H1 (cell line): ENCODE measurements at regions not wholly inside any gene's neighbourhood (a gene's known extent, or its start where the extent isn't known, plus 50 kb on each side); places are given as distances from the start of the nearest gene placed in this dataset.

ENCODE experiments used
- CTCF ChIA-PET: fragments of 300-600 bp; sonication (Branson Sonifier 250); formaldehyde crosslinking; loops from one replicate; lab custom pipeline; 2021; ENCODE audit not compliant: partially characterized antibody; lab: Charles Lee
- POLR2A ChIA-PET: fragments of 300-600 bp; sonication (Branson Sonifier 250); formaldehyde crosslinking; loops from one replicate; lab custom pipeline; 2021; ENCODE audit warnings: inconsistent platforms; ENCODE audit not compliant: partially characterized antibody; lab: Charles Lee
- DNase-seq, 2 experiments: peaks; one replicate each; pipeline versions ENCODE4 v3.0.0 to v3.0.0-alpha.2; 2010 to 2022; ENCODE audit warnings: low spot score in 2 of 2, low read depth in 1 of 2, mixed read lengths in 1 of 2
- FAIRE-seq: peaks from 2 replicates; lab custom pipeline; 2011; peaks lifted over from hg19 to GRCh38; lab: Jason Lieb, UNC
- H2AFZ ChIP-seq: 2 replicates; pipeline ENCODE4 v1.8.1; 2012; ENCODE audit warnings: low read length, inconsistent platforms
- H2AK5ac ChIP-seq: 2 replicates; pipeline ENCODE4 v1.6.1; 2013; ENCODE audit warnings: low read depth, low read length
- H2BK120ac ChIP-seq: replicated peaks from 2 replicates; pipeline ENCODE3; 2013; ENCODE audit warnings: low read depth, low read length, inconsistent platforms
- H2BK12ac ChIP-seq: 2 replicates; pipeline ENCODE4 v1.6.1; 2013; ENCODE audit warnings: low read depth, low read length
- H2BK15ac ChIP-seq: 2 replicates; pipeline ENCODE4 v1.6.1; 2013; ENCODE audit warnings: low read length
- H2BK20ac ChIP-seq: 2 replicates; pipeline ENCODE4 v1.6.1; 2013; ENCODE audit warnings: low read length
- H2BK5ac ChIP-seq: 2 replicates; pipeline ENCODE4 v1.6.1; 2013; ENCODE audit warnings: low read depth, low read length
- H3K14ac ChIP-seq: 2 replicates; pipeline ENCODE4 v1.6.1; 2013; ENCODE audit warnings: inconsistent platforms; ENCODE audit not compliant: insufficient read length
- H3K18ac ChIP-seq: 2 replicates; pipeline ENCODE4 v1.6.1; 2013; ENCODE audit warnings: low read length; ENCODE audit errors: extremely low read depth
- H3K23ac ChIP-seq: 2 replicates; pipeline ENCODE4 v1.6.1; 2013; ENCODE audit warnings: inconsistent platforms; ENCODE audit not compliant: insufficient read length
- H3K23me2 ChIP-seq: 2 replicates; pipeline ENCODE4 v1.6.1; 2013; ENCODE audit warnings: low read depth, low read length
- H3K27ac ChIP-seq: 2 replicates; pipeline ENCODE4 v1.6.1; 2011; ENCODE audit warnings: low read depth, low read length, inconsistent platforms
- H3K27me3 ChIP-seq, 4 experiments: replicated peaks in 1 of 4; 1 replicate in 1 of 4; 2 replicates in 3 of 4; pipeline versions ENCODE4 v1.6.1 to v1.8.1; 2011 to 2013; ENCODE audit warnings: low read length in 3 of 4, mild to moderate bottlenecking in 3 of 4, inconsistent platforms in 2 of 4, mixed read lengths in 2 of 4, moderate library complexity in 1 of 4; ENCODE audit not compliant: control insufficient read depth in 3 of 4, insufficient read depth in 3 of 4; ENCODE audit errors: extremely low read depth in 1 of 4
- H3K36me3 ChIP-seq, 4 experiments: 2 replicates each; pipeline versions ENCODE4 v1.6.1 to v1.8.1; 2011 to 2013; ENCODE audit warnings: mild to moderate bottlenecking in 4 of 4, low read length in 3 of 4, moderate library complexity in 2 of 4, control low read depth in 1 of 4, inconsistent platforms in 1 of 4; ENCODE audit not compliant: insufficient read depth in 4 of 4, control insufficient read depth in 2 of 4
- H3K4ac ChIP-seq: replicated peaks from 2 replicates; pipeline ENCODE3; 2013; ENCODE audit warnings: low read length, low read depth, mixed read lengths, inconsistent platforms; ENCODE audit not compliant: insufficient read length
- H3K4me1 ChIP-seq, 4 experiments: replicated peaks in 1 of 4; 1 replicate in 1 of 4; 2 replicates in 3 of 4; pipeline versions ENCODE4 v1.6.1 to v1.8.1; 2011 to 2013; ENCODE audit warnings: low read length in 3 of 4, inconsistent platforms in 2 of 4, mixed read lengths in 1 of 4; ENCODE audit not compliant: insufficient read depth in 4 of 4, control insufficient read depth in 3 of 4
- H3K4me2 ChIP-seq, 2 experiments: 2 replicates each; pipeline versions ENCODE4 v1.6.1 to v1.8.1; 2011 to 2013; ENCODE audit warnings: low read depth in 2 of 2, low read length in 2 of 2, control low read depth in 1 of 2, inconsistent platforms in 1 of 2, mild to moderate bottlenecking in 1 of 2; ENCODE audit not compliant: insufficient read depth in 1 of 2
- H3K4me3 ChIP-seq, 4 experiments: fragments of 200-600, 300-600 bp in 1 of 4; sonication (generic), shearing (Covaris generic), sonication (Bioruptor Twin) in 1 of 4; 2 replicates each; pipeline versions ENCODE4 v1.5.1 to v1.8.1; 2011 to 2016; ENCODE audit warnings: low read length in 4 of 4, low read depth in 3 of 4, control low read depth in 2 of 4, inconsistent platforms in 2 of 4, mild to moderate bottlenecking in 2 of 4, mixed read lengths in 1 of 4, moderate library complexity in 1 of 4; ENCODE audit not compliant: insufficient read depth in 2 of 4; ENCODE audit errors: extremely low read depth in 1 of 4
- H3K56ac ChIP-seq: replicated peaks from 2 replicates; pipeline ENCODE3; 2013; ENCODE audit warnings: low read depth, mild to moderate bottlenecking, mixed read lengths, low read length, inconsistent platforms; ENCODE audit not compliant: insufficient read length
- H3K79me1 ChIP-seq: 2 replicates; pipeline ENCODE4 v1.6.1; 2013; ENCODE audit warnings: low read depth, low read length, control low read depth
- H3K79me2 ChIP-seq, 2 experiments: 2 replicates each; pipeline versions ENCODE4 v1.6.1 to v1.8.1; 2012 to 2013; ENCODE audit warnings: low read length in 2 of 2, mild to moderate bottlenecking in 2 of 2, inconsistent platforms in 1 of 2; ENCODE audit not compliant: insufficient read depth in 2 of 2, control insufficient read depth in 1 of 2
- H3K9ac ChIP-seq, 4 experiments: replicated peaks in 1 of 4; 1 replicate in 1 of 4; 2 replicates in 3 of 4; pipeline versions ENCODE4 v1.6.1 to v1.8.1; 2011 to 2013; ENCODE audit warnings: low read depth in 3 of 4, low read length in 3 of 4, control low read depth in 2 of 4, mild to moderate bottlenecking in 2 of 4, moderate library complexity in 2 of 4, inconsistent platforms in 1 of 4; ENCODE audit errors: extremely low read depth in 1 of 4
- H3K9me3 ChIP-seq, 2 experiments: 2 replicates each; pipeline versions ENCODE4 v1.6.1 to v1.8.1; 2012 to 2013; ENCODE audit warnings: mild to moderate bottlenecking in 2 of 2, moderate library complexity in 2 of 2, control low read depth in 1 of 2, inconsistent platforms in 1 of 2, low read depth in 1 of 2, low read length in 1 of 2, mixed read lengths in 1 of 2; ENCODE audit not compliant: insufficient read depth in 2 of 2
- H4K20me1 ChIP-seq, 2 experiments: replicated peaks in 1 of 2; 2 replicates each; pipeline versions ENCODE3 to v1.8.1; 2011 to 2013; ENCODE audit warnings: inconsistent platforms in 2 of 2, low read length in 2 of 2, mild to moderate bottlenecking in 1 of 2; ENCODE audit not compliant: insufficient read depth in 2 of 2, control insufficient read depth in 1 of 2
- H4K5ac ChIP-seq: 2 replicates; pipeline ENCODE4 v1.6.1; 2013; ENCODE audit warnings: low read length, low read depth, mixed read lengths, inconsistent platforms; ENCODE audit not compliant: insufficient read length
- H4K8ac ChIP-seq: 2 replicates; pipeline ENCODE4 v1.8.0; 2013; ENCODE audit warnings: mild to moderate bottlenecking, moderate library complexity, low read length, inconsistent platforms; ENCODE audit not compliant: insufficient read depth; ENCODE audit errors: extremely low read depth
- H4K91ac ChIP-seq: replicated peaks from 2 replicates; pipeline ENCODE3; 2013; ENCODE audit warnings: low read length, mixed read lengths, inconsistent platforms; ENCODE audit not compliant: insufficient read length
- BCL11A ChIP-seq, 2 experiments: IDR thresholded peaks; one replicate each; pipeline ENCODE4 v1.6.1; 2011; ENCODE audit warnings: low read depth in 2 of 2, low read length in 2 of 2, mild to moderate bottlenecking in 2 of 2
- EGR1 ChIP-seq: IDR thresholded peaks from 2 replicates; pipeline ENCODE4 v1.6.1; 2011; ENCODE audit warnings: low read depth, low read length, borderline replicate concordance
- KDM5A ChIP-seq: fragments of 200-600 bp; IDR thresholded peaks from 2 replicates; pipeline ENCODE4 v1.7.1; 2012; ENCODE audit warnings: mild to moderate bottlenecking, low read length, inconsistent platforms, mixed read lengths
- POLR2AphosphoS5 ChIP-seq: IDR thresholded peaks from 2 replicates; pipeline ENCODE4 v1.6.1; 2011; ENCODE audit warnings: low read depth, low read length
- SIN3A ChIP-seq, 2 experiments: IDR thresholded peaks in 1 of 2; conservative IDR thresholded peaks in 1 of 2; 2 replicates each; pipeline ENCODE4 v1.6.1; 2011 to 2012; ENCODE audit warnings: low read length in 2 of 2, improper control_type of control experiment in 1 of 2, low read depth in 1 of 2, mild to moderate bottlenecking in 1 of 2

GRCh38 chr2:181319286-181319685, 137.9 kb upstream of the ITGA4 start:
- H3K23ac ChIP-seq = no peak overlapping the region
- FAIRE-seq (no peak), DNase-seq (no peak)
- no peaks in the 10 kb centered on the region for H3K9me3 ChIP-seq
- H3K27me3 ChIP-seq = no peaks in the 10 kb centered on the region
- no peak overlapping the region for H3K4ac ChIP-seq
- H2BK12ac ChIP-seq = no peak overlapping the region
- H3K79me2 ChIP-seq = no peaks in the 10 kb centered on the region
- H4K91ac ChIP-seq = no peak overlapping the region
- no peak overlapping the region for H3K18ac ChIP-seq
- no peaks in the 10 kb centered on the region for H3K36me3 ChIP-seq
- H2BK20ac ChIP-seq = no peak overlapping the region
- H2AK5ac ChIP-seq = no peak overlapping the region
- no peaks in the 10 kb centered on the region for H3K79me1 ChIP-seq
- H3K4me3 ChIP-seq = no peak overlapping the region
- TF ChIP-seq KDM5A (no peak), EGR1 (no peak), POLR2AphosphoS5 (no peak), BCL11A (IDR thresholded peaks at IDR 0.05; ENCODE audit: low read depth in 2 of 2, low read length in 2 of 2) (no peak), SIN3A (conservative IDR thresholded peaks at IDR 0.05 in 1 of 2, IDR thresholded peaks at IDR 0.05 in 1 of 2; ENCODE audit: low read depth in 1 of 2, low read length in 2 of 2) (no peak)
- no peak overlapping the region for H4K5ac ChIP-seq
- no peaks in the 10 kb centered on the region for H4K20me1 ChIP-seq
- no peak overlapping the region for H2BK5ac ChIP-seq
- no peaks in the 10 kb centered on the region for H3K23me2 ChIP-seq
- H2BK15ac ChIP-seq = no peak overlapping the region
- H3K4me2 ChIP-seq = no peak overlapping the region
- peaks cover 0 to 6% (median 1%) of the 10 kb centered on the region in 4 experiments; a peak in 2 of 7 replicates for H3K4me1 ChIP-seq
- ChIA-PET CTCF (interaction anchor here (0.6 to 1.6 kb wide), 4 partner anchors 8 to 715 kb away, joined by 3 to 4 read pairs (median 3); no protein-coding TSS in a partner anchor), POLR2A (no interaction called here)
- H3K14ac ChIP-seq = no peak overlapping the region
- H3K9ac ChIP-seq = no peak overlapping the region
- no peak overlapping the region for H4K8ac ChIP-seq
- no peak overlapping the region for H2BK120ac ChIP-seq
- H2AFZ ChIP-seq = no peak overlapping the region
- H3K56ac ChIP-seq = no peak overlapping the region
- no peak overlapping the region for H3K27ac ChIP-seq
